C4-2B (cell line): ENCODE measurements at regions not wholly inside any gene's neighbourhood (a gene's known extent, or its start where the extent isn't known, plus 50 kb on each side); places are given as distances from the start of the nearest gene placed in this dataset.
A peak's percentile ranks its signal among the peaks of the same experiment; 100 is the strongest.

Experiments
- ZFX ChIP-seq: fragments of 450-650 bp; IDR thresholded peaks from 2 replicates; pipeline ENCODE4 v1.6.1; 2017
- TF ChIP-seq, protein P1 (sequence below): fragments of 450-650 bp; conservative IDR thresholded peaks from 2 replicates; pipeline ENCODE4 v1.5.1; 2017; ENCODE audit warnings: mild to moderate bottlenecking

DNA sequence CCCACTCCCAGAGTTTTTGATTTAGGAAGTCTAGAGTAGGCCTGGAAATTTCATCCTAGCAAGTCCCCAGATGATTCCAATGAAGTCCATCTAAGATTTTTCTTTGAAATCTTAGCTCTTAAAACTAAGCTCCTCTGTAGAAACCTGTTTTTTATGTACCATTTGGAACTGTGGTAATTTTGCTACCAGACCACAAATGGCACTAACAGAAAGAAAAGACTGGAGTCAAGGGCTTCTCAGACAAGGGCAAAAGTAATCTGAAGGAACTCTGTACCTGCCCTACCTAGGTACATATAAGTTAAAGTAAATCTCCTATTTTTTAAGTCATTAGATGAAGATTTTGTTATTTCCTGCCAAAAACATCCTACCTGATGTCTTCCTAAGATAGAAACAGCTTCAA is 155.0 kb upstream of the HTR1E start:
- TF ChIP-seq, protein P1, sequence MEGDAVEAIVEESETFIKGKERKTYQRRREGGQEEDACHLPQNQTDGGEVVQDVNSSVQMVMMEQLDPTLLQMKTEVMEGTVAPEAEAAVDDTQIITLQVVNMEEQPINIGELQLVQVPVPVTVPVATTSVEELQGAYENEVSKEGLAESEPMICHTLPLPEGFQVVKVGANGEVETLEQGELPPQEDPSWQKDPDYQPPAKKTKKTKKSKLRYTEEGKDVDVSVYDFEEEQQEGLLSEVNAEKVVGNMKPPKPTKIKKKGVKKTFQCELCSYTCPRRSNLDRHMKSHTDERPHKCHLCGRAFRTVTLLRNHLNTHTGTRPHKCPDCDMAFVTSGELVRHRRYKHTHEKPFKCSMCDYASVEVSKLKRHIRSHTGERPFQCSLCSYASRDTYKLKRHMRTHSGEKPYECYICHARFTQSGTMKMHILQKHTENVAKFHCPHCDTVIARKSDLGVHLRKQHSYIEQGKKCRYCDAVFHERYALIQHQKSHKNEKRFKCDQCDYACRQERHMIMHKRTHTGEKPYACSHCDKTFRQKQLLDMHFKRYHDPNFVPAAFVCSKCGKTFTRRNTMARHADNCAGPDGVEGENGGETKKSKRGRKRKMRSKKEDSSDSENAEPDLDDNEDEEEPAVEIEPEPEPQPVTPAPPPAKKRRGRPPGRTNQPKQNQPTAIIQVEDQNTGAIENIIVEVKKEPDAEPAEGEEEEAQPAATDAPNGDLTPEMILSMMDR = peak; percentile 14
- no peak for TF ChIP-seq ZFX
